ENCODE measurements at regions not wholly inside any gene's neighbourhood (a gene's known extent, or its start where the extent isn't known, plus 50 kb on each side); places are given as distances from the start of the nearest gene placed in this dataset.
A peak's percentile ranks its signal among the peaks of the same experiment; 100 is the strongest.

- DNase-seq, result no peak
Measured at GRCh38 chr6:105474234-105474633, 71.4 kb upstream of the PREP start.

GRCh38 chr6:105469946-105470345, 67.1 kb upstream of the PREP start:
- no peak for DNase-seq

GRCh38 chr6:105468850-105469249, 66.0 kb upstream of the PREP start:
- DNase-seq, result no peak

- DNase-seq, result no peak
Measured at GRCh38 chr6:105460860-105461259, 58.0 kb upstream of the PREP start.

- DNase-seq, result no peak
Measured at GRCh38 chr6:105459864-105460263, 57.0 kb upstream of the PREP start.

DNA sequence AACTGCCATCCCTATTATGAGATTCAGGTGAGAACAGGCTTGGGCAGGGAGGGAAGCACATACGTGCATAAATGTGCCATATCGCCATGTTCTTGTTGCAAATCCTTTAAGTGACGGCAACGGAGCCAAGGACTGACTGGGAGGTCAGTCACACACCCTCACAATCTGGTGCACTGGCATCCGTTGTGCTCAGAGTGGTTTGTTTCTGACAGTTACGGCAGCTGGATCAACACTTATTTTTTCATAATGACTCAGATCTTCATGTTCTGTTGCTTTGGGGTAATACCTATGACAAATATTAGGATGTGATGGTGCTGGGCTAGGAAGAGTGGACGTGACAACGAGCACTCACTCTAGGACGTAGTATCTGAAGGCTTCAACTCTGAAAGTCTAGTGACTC, 56.2 kb upstream of the PREP start:
- peak; percentile 13 to 15 for DNase-seq

GRCh38 chr6:105458551-105458950, 55.7 kb upstream of the PREP start:
- DNase-seq, result no peak

DNA sequence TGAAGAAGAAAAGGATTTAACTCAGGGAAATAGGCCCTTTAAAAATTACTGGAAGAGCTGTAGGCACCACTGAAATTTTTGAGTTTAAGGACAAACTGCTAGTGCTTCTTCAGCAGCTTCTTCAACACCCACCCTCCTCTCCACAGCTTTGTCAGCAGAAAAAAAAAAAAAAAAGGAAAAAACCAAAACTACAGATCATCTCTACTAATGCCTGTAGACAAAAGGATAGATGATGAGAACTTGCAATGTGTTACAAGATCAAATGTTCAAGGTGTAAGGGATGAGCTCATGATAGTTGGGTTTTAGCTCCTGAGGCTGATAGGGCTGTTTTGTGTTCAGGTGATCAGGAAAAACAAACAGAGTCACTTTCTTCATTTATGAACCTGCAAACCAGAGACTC, 55.2 kb upstream of the PREP start:
- no peak for DNase-seq

GRCh38 chr6:105453968-105454367, 51.1 kb upstream of the PREP start:
- DNase-seq, result no peak

DNA sequence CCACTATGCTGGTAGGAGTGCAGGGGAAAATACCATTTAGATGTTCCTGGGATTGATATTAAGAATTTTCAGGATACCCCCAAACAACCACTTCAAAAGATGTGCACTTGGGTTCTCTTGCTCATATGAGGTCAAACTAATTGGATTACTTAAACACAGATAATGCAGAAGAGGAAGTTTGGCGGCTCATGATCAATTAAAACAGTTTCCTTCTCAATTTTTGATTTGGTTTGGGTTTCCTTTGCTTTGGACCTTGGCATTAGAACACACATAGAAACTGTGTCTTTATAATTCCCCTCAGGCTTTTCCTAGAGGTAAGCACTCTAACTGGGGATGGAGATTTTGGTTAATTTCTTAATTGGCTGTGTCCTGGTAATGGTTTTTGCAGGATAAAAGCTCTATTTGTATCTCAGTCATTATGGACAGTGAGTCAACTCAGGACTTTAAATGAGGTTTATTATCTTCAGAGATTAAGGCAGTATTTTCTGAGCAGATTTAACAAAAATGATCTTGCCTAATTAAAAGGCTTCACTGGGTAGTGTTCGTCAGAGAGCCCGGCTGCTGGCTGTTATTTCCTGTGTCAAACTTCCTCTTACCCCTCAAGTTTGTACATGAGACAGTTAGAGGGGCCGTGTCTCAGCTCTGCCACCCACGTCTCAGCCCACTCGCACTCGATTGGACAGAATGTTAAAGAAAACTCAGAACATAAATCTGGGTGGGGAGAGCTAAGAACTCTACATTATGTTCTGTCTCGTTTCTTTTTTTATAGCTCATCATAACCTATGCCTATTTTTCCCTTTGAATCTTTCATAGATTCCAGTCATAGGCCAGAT, 50.3 kb upstream of the PREP start:
- no peak for DNase-seq

Measured in SHP77 (cell line).